ACHN (cell line): ENCODE measurements at regions not wholly inside any gene's neighbourhood (a gene's known extent, or its start where the extent isn't known, plus 50 kb on each side); places are given as distances from the start of the nearest gene placed in this dataset.
A peak's percentile ranks its signal among the peaks of the same experiment; 100 is the strongest.
"Not testable (repeated sequence)": the region's sequence is repeated elsewhere in the genome, so short reads cannot be mapped to it uniquely, and the experiment has no call there.

Source experiments
- DNase-seq: peaks from one replicate; pipeline ENCODE4 v3.0.0-alpha.2; 2015
- in situ Hi-C: cut with HindIII; loops from 2 replicates; pipeline ENCODE4 v1.10.0; 2017; ENCODE audit warnings: low sequenced_read_pairs, low pct_ligation_motif_present, low pct_unique_long_range_greater_than_20kb

DNA sequence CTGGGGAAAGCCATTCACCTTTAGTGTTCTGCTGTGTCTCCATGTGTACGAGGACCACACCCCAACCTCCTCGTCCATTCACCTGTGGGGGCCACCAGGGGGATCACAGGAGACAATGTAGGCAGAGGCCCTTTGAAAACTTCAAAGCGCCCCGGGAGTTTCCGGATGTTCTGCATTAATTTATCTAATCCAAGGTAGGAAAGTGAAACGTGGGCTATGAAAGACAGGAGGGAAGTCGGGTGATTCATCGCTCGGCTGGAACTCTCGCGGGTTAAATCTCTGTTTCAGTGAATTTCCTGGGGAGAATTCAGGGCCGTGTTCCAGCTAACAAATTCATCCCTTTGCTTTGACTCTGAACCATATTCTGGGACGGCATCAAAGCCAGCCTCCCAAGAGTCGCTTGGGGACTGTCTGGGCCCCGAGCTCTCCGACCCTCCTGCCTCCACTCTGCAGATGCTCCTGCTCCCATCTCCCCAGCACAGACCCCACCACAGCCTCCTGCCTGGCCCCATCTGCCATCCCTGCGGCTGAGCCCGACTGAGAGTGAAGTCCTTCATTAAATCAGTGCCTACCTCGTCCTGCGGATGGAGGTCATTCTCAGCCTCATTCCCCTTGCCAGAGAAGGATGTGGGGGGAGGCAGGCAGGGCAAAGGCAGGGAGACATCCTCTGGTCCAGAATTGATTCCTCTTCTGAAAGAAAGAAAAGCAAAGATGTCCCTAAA lies 114.1 kb upstream of the CARD11 start:
- DNase-seq, result no peak
- in situ Hi-C loops, result no loop called here

- DNase-seq, result no peak
- in situ Hi-C loops, result no loop called here
Observed at GRCh38 chr7:3158341-3158760, 114.7 kb upstream of the CARD11 start.

- DNase-seq, result no peak
- in situ Hi-C loops, result no loop called here
Observed at GRCh38 chr7:3159039-3159438, 115.4 kb upstream of the CARD11 start.

DNA sequence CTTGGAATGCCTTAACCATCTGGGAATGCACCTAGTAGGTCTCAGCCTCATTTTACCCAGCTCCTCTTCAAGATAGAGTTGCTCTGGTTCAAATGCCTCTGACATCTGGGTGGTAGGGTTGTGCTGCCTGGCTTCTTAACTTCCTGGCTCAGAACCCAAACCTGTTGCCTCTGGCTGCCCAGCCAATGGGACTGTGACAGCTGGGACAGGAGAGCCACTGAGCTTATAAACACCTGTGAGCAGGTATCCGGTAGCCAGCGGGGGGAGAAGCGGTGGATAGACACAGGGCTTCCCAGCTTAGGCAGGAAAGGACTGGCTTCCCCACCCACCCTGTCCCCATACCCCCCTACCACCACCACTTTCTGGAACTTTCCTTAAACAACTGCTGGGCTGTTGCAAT lies 115.8 kb upstream of the CARD11 start:
- in situ Hi-C loops, result no loop called here
- no peak for DNase-seq

GRCh38 chr7:3159926-3160325 lies 116.3 kb upstream of the CARD11 start:
- in situ Hi-C loops, DNase-seq: not testable (repeated sequence)

- in situ Hi-C loops, result no loop called here
- DNase-seq, result peak; percentile 41
Observed at GRCh38 chr7:3162289-3162688, 118.6 kb upstream of the CARD11 start.

- in situ Hi-C loops, DNase-seq: not testable (repeated sequence)
Observed at GRCh38 chr7:3162798-3163197, 119.1 kb upstream of the CARD11 start.

- DNase-seq, result no peak
- in situ Hi-C loops, result no loop called here
Observed at GRCh38 chr7:3164380-3164792, 120.7 kb upstream of the CARD11 start.

- DNase-seq, result no peak
- in situ Hi-C loops, result no loop called here
Observed at GRCh38 chr7:3165681-3166580, 122.3 kb upstream of the CARD11 start.

- DNase-seq, result no peak
- in situ Hi-C loops, result no loop called here
Observed at GRCh38 chr7:3167551-3167950, 123.9 kb upstream of the CARD11 start.

DNA sequence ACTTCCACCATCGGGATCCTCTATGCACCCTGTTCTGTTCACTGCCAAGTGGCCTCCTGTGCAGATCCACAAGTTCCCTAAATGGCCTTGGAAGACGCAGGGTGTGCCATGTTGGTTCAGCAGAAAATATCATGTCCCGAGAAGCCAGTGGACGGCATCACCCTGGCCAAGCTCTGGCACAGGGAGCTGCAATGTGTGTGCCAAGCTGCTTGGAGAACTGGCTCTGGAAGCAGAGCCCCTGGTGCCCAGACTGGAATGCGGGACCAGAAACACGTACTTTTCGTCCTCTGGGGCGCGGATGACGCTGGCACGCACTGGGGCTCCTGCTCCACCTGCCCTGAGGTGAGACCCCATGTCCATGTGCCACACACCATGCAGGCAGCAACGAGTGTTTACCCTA lies 124.7 kb upstream of the CARD11 start:
- in situ Hi-C loops, result no loop called here
- no peak for DNase-seq

- in situ Hi-C loops, result no loop called here
- no peak for DNase-seq
Observed at GRCh38 chr7:3168869-3169268, 125.2 kb upstream of the CARD11 start.

DNA sequence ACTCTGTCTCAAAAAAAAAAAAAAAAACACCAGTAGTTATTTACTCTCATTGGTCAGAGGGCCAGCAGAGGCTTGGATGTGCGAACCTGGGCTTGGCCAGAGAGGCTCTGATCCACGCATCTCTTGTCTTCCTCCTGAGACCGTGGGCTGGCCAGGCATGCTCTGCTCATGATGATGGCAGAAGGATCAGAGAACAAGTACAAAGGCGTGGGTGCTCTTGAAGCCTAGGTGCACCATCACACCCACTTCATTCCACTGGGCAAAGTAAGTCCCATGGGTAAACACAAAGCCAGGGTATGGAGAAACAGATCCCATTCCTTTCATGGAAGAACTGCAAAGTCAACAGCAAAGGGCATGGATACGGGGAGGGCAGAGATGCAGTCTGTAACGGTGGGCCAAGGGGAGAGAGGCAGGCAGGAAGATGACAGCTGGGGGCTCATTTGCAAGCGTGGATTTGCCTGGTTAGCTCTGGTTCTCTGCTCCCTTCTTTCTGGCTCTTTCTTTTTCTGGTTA lies 128.2 kb upstream of the SDK1 start:
- in situ Hi-C loops, result no loop called here

GRCh38 chr7:3174515-3175284 lies 126.4 kb upstream of the SDK1 start:
- in situ Hi-C loops, result no loop called here

More for the DNA sequence above, 128.2 kb upstream of the SDK1 start:
- no peak for DNase-seq

GRCh38 chr7:3175285-3175902 lies 125.7 kb upstream of the SDK1 start:
- in situ Hi-C loops, result no loop called here
- no peak for DNase-seq

More at GRCh38 chr7:3174515-3175284, 126.4 kb upstream of the SDK1 start:
- DNase-seq, result no peak

- DNase-seq, result no peak
- in situ Hi-C loops, result no loop called here
Observed at GRCh38 chr7:3176112-3177000, 124.7 kb upstream of the SDK1 start.

- no peak for DNase-seq
- in situ Hi-C loops, result no loop called here
Observed at GRCh38 chr7:3177271-3177670, 123.8 kb upstream of the SDK1 start.
